GM12801 (cell line): ENCODE measurements at regions not wholly inside any gene's neighbourhood (a gene's known extent, or its start where the extent isn't known, plus 50 kb on each side); places are given as distances from the start of the nearest gene placed in this dataset.

Experiments used
- TF ChIP-seq, protein P1 (sequence below): IDR thresholded peaks from one replicate; pipeline ENCODE4 v1.5.1; 2011; ENCODE audit warnings: control low read depth; ENCODE audit not compliant: insufficient read length; ENCODE audit errors: extremely low read depth

DNA sequence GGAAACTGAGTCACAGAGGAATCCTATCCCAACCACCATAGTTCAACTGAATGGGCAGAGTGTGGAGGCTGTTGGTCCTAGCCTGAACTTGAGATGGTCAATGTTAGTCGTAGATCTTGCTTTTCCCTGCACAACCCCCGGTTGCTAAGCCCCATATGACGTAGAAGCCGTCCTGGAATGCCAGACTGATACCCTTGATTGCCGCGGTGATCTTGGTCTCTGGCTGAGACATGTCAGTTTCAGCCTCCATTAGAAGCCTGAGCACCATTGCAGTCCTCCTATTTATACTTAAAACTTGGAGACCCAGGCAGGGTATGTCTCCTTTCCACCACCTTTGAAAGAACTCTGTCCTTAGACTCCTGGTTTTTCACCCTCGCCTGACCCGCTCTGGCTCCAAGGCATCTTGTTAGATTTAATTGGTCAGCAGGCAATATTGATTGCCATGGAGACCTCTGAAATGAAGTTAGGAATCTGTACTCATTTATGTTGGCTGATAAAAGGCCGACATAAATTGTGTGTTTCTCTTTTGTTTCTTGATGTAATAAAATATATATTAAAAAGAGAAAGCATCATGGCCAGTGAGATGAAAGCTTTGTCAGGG is 53.4 kb downstream of the RPLP1 start:
- TF ChIP-seq, protein P1, sequence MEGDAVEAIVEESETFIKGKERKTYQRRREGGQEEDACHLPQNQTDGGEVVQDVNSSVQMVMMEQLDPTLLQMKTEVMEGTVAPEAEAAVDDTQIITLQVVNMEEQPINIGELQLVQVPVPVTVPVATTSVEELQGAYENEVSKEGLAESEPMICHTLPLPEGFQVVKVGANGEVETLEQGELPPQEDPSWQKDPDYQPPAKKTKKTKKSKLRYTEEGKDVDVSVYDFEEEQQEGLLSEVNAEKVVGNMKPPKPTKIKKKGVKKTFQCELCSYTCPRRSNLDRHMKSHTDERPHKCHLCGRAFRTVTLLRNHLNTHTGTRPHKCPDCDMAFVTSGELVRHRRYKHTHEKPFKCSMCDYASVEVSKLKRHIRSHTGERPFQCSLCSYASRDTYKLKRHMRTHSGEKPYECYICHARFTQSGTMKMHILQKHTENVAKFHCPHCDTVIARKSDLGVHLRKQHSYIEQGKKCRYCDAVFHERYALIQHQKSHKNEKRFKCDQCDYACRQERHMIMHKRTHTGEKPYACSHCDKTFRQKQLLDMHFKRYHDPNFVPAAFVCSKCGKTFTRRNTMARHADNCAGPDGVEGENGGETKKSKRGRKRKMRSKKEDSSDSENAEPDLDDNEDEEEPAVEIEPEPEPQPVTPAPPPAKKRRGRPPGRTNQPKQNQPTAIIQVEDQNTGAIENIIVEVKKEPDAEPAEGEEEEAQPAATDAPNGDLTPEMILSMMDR: no peak

DNA sequence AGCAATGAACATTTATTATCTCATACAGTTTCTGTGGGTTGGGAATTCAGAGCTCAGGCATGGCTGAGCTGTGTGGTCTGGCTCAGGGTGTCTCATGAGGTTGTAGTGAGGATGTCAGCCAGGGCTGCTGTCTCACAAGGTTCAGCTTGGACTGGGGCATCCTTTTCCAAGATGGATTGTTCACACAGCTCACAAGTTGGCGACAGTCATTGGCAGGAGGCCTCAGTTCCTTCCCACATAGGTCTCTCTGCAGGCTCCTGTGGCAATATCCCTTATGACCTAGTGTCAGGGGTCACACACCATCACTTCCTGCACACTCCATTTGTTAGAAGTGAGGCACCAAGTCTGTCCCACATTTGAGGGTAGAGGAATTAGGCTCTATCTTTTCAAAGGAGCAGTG is 56.0 kb downstream of the RPLP1 start:
- TF ChIP-seq, protein P1: no peak

DNA sequence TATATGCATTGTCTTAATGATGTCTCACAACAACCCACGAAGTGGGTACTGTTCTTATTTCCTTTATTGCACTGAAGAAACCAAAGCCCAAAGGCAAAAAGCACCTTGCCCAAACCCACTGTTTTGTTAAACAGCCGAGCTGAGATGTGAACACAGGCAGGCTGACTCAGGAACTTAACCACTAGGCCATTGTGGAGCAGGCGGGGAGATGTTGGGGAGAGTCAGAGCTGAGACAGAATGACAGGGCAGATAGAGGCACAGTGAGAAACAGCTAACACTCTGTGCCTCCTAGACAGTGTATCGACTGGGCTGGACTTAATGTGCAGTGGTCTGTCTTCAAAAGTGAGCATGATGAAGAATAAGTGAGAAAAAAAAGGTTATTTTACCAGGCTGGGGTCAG is 56.5 kb downstream of the RPLP1 start:
- TF ChIP-seq, protein P1: no peak

DNA sequence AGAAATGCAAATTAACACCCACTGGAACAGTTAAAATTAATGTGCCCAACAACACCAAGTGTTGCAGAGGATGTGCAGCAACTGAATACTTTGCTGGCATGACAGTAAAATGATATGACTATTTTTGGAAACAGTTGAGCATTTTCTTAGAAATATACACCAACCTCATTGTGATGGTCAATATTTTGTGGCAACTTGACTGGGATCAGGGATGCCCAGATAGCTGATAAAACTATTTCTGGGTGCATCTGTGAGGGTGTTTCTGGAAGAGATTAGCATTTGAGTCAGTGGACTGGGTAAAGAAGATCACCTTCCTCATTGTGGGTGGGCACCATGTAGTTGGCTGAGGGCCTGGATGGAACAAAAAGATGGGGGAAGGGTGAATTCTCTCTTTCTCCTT is 57.9 kb downstream of the RPLP1 start:
- TF ChIP-seq, protein P1: no peak

DNA sequence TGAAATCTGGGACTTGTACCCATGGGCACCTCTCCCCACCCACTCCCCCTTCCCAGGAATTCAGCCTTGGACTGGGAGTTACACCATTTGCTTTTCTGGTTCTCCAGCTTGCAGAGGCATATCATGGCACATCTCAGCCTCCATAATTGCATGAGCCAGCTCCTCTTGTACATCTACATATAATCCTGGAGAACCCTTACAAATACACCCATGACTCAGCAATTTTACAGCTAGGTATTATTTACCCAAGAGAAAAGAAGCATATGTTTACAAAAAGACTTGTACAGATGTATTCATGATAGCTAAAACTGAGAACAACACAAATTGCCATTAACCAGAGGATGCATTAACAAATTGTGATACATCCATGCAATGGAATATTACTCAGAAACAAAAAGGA is 58.4 kb downstream of the RPLP1 start:
- TF ChIP-seq, protein P1: no peak

DNA sequence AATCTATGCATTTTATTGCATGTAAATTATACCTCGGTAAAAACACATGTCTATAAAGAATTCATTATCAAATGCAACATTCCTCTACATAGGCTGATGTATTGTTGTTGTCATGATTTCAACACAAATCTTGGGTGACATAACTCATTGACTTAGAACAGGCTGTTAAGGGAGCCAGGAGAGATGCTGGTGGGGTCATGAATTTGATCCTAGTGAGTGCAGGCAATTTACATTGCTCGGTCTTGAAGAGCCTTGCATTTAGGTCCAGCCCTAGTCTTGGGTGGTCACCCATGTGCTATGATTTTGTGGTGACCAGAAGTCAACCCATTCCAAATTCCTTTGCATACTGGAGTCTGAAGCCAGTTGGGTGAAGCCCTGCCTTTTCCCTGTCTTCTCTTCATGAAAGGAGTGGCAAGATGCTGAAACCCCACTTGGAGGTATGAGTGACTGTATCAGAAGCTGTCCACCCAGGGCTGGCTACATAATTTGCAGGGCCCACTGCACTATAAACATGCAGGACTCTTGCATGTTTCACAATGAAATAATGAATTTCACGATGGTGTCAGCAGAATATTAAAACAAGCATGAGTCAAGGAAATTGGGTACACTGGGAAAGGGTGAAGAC is 59.2 kb downstream of the RPLP1 start:
- TF ChIP-seq, protein P1: no peak

DNA sequence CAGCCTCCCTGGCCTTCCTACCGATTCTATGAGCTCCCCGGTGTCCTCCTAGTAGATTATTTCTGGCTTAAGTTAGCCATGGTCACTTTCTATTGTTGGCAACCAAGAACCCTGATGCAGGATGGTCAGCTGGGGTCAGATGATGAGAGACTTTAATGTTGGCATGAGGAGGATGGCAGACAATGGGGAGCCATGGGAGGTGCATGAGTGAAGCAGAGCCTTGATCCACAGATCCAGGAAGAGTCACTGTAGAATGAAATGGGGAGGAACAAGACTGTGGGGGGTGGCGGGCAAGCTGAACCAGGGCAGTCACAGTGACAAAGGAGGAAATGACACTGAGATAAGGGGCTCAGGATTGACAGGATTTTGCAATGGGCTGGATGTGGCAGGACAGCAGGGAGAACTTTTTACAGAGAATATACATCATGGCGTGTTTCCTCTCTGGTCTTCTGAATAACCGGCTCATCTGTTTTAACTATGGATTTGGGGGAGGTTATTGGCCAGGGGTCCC is 60.9 kb downstream of the RPLP1 start:
- TF ChIP-seq, protein P1: no peak
